ENCODE measurements at regions not wholly inside any gene's neighbourhood (a gene's known extent, or its start where the extent isn't known, plus 50 kb on each side); places are given as distances from the start of the nearest gene placed in this dataset.

DNA sequence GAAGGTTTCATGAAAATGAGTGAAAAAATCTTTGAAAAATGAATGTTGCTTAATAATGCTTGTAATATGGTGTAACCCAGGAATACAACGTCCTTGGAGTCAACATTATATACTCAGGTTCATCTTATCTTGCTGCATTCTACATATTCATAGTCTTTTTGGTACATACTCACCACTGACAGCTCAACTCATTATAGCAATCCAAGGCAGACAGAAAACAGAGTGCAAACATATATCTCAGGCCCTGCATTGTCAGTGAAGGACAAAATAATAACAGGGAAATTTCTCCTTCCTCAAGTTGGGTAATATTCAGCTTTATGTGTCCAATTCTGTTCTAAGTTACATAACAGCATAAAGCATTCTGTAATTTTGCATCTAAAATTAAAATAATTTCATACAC, 1353.0 kb upstream of the SEL1L start:
- H3K36me3 ChIP-seq (ENCODE audit: insufficient read depth, low read length), result no peaks in the 10 kb centered on the region
- H3K79me2 ChIP-seq (ENCODE audit: insufficient read depth, low read length), result no peaks in the 10 kb centered on the region
- H2AFZ ChIP-seq (ENCODE audit: low read length), result no peak overlapping the region
- H3F3A ChIP-seq (ENCODE audit: insufficient read depth, low read length), result no peaks in the 10 kb centered on the region
- no peaks in the 10 kb centered on the region for H3K9me2 ChIP-seq (ENCODE audit: low read depth, low read length)
- no peaks in the 10 kb centered on the region for H4K20me1 ChIP-seq (ENCODE audit: insufficient read depth, low read length)
- no peaks in the 10 kb centered on the region for H3K4me1 ChIP-seq (ENCODE audit: insufficient read depth, low read length, severe bottlenecking)
- H3K4me2 ChIP-seq (ENCODE audit: low read length), result no peak overlapping the region
- H3K9ac ChIP-seq (ENCODE audit: low read length), result no peak overlapping the region
- no peaks in the 10 kb centered on the region for H3K9me3 ChIP-seq (ENCODE audit: low read length)
- no peak overlapping the region for H3K4me3 ChIP-seq (ENCODE audit: low read depth, low read length, poor library complexity, severe bottlenecking)
- no peaks in the 10 kb centered on the region for H3K27me3 ChIP-seq (ENCODE audit: insufficient read depth, low read length)
- no peak for TF ChIP-seq CTCF (IDR thresholded peaks at IDR 0.05; ENCODE audit: low read length)
- no peak overlapping the region for H3K27ac ChIP-seq (ENCODE audit: low read depth, low read length, poor library complexity, severe bottlenecking)

GRCh38 chr14:82889701-82890100, 1356.0 kb upstream of the SEL1L start:
- Histone ChIP-seq H3F3A (ENCODE audit: insufficient read depth, low read length) (no peaks in the 10 kb centered on the region), H3K27ac (ENCODE audit: low read depth, low read length, poor library complexity, severe bottlenecking) (no peak overlapping the region), H3K9ac (ENCODE audit: low read length) (no peak overlapping the region), H3K4me1 (ENCODE audit: insufficient read depth, low read length, severe bottlenecking) (no peaks in the 10 kb centered on the region), H3K79me2 (ENCODE audit: insufficient read depth, low read length) (no peaks in the 10 kb centered on the region), H4K20me1 (ENCODE audit: insufficient read depth, low read length) (no peaks in the 10 kb centered on the region), H3K9me2 (ENCODE audit: low read depth, low read length) (no peaks in the 10 kb centered on the region), H2AFZ (ENCODE audit: low read length) (no peak overlapping the region), H3K36me3 (ENCODE audit: insufficient read depth, low read length) (no peaks in the 10 kb centered on the region), H3K27me3 (ENCODE audit: insufficient read depth, low read length) (no peaks in the 10 kb centered on the region), H3K9me3 (ENCODE audit: low read length) (no peaks in the 10 kb centered on the region), H3K4me2 (ENCODE audit: low read length) (no peak overlapping the region), H3K4me3 (ENCODE audit: low read depth, low read length, poor library complexity, severe bottlenecking) (no peak overlapping the region)
- no peak for TF ChIP-seq EZH2 (IDR thresholded peaks at IDR 0.05; ENCODE audit: borderline replicate concordance, low read length)
- no peak for TF ChIP-seq CTCF (IDR thresholded peaks at IDR 0.05; ENCODE audit: low read length)

DNA sequence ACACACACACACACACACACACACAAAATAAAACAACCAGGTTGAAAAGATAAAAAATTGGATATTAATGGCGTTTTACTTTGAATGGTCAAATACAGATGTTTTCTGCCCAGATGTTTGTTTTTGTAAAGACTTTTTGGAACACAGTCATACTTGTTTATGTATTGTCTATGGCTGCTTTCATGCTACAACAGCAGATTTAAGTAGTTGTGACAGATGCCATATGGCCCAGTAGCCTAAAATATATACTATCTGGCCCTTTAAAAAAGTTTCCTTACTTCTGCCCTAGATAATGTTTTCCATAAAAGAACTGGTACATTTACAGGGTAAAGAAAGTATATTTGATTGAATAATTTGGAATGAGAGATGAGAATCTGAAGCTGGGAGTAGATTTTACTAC, 1362.8 kb upstream of the SEL1L start:
- no peak for TF ChIP-seq CTCF (IDR thresholded peaks at IDR 0.05; ENCODE audit: low read length)

More for the DNA sequence above, 1362.8 kb upstream of the SEL1L start:
- Histone ChIP-seq H3K4me1 (ENCODE audit: insufficient read depth, low read length, severe bottlenecking) (no peaks in the 10 kb centered on the region), H4K20me1 (ENCODE audit: insufficient read depth, low read length) (no peaks in the 10 kb centered on the region), H3K36me3 (ENCODE audit: insufficient read depth, low read length) (no peaks in the 10 kb centered on the region), H3K9ac (ENCODE audit: low read length) (no peak overlapping the region), H3K79me2 (ENCODE audit: insufficient read depth, low read length) (no peaks in the 10 kb centered on the region), H3F3A (ENCODE audit: insufficient read depth, low read length) (no peaks in the 10 kb centered on the region), H3K27me3 (ENCODE audit: insufficient read depth, low read length) (no peaks in the 10 kb centered on the region), H3K27ac (ENCODE audit: low read depth, low read length, poor library complexity, severe bottlenecking) (no peak overlapping the region), H2AFZ (ENCODE audit: low read length) (no peak overlapping the region), H3K4me2 (ENCODE audit: low read length) (no peak overlapping the region), H3K9me3 (ENCODE audit: low read length) (no peaks in the 10 kb centered on the region), H3K4me3 (ENCODE audit: low read depth, low read length, poor library complexity, severe bottlenecking) (no peak overlapping the region), H3K9me2 (ENCODE audit: low read depth, low read length) (no peaks in the 10 kb centered on the region)
